ENCODE measurements at regions not wholly inside any gene's neighbourhood (a gene's known extent, or its start where the extent isn't known, plus 50 kb on each side); places are given as distances from the start of the nearest gene placed in this dataset.
A peak's percentile ranks its signal among the peaks of the same experiment; 100 is the strongest.

DNA sequence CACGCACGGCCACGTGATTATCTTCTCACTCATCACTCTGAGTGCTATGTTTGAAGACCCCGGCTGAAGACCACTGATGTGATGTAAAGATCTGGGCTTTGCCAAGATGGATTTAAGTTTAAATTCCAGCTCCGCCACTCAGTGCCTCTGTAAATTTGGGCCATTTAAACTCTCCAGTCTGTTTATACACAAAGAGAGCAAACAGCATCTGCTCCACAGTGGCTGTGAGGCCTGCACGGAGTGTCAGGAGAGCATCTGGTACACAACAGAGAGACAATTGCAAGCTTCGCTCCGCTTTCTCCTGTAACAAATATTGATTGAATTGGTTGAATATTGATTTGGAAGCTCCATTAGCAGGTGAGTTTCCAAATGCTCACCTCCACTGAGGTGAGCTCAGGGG is 80.5 kb upstream of the FRMD1 start:
- 84% methylated on average over 8 of the region's 8 CpGs for WGBS (ENCODE audit: low lambda C conversion rate, missing lambda C conversion rate)
- no peak overlapping the region for H2AFZ ChIP-seq
- H3K79me2 ChIP-seq = no peaks in the 10 kb centered on the region
- H3K4me3 ChIP-seq = no peak overlapping the region
- no peaks in the 10 kb centered on the region for H3K27me3 ChIP-seq
- H4K20me1 ChIP-seq (ENCODE audit: insufficient read depth, poor library complexity, severe bottlenecking) = no peaks in the 10 kb centered on the region
- no peak overlapping the region for H3K27ac ChIP-seq
- no peak overlapping the region for H3K4me2 ChIP-seq
- TF ChIP-seq, protein P1, sequence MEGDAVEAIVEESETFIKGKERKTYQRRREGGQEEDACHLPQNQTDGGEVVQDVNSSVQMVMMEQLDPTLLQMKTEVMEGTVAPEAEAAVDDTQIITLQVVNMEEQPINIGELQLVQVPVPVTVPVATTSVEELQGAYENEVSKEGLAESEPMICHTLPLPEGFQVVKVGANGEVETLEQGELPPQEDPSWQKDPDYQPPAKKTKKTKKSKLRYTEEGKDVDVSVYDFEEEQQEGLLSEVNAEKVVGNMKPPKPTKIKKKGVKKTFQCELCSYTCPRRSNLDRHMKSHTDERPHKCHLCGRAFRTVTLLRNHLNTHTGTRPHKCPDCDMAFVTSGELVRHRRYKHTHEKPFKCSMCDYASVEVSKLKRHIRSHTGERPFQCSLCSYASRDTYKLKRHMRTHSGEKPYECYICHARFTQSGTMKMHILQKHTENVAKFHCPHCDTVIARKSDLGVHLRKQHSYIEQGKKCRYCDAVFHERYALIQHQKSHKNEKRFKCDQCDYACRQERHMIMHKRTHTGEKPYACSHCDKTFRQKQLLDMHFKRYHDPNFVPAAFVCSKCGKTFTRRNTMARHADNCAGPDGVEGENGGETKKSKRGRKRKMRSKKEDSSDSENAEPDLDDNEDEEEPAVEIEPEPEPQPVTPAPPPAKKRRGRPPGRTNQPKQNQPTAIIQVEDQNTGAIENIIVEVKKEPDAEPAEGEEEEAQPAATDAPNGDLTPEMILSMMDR (IDR thresholded peaks at IDR 0.05; ENCODE audit: poor library complexity) = no peak
- TF ChIP-seq EZH2 (IDR thresholded peaks at IDR 0.05; ENCODE audit: borderline replicate concordance) = no peak
- H3K36me3 ChIP-seq (replicated peaks; ENCODE audit: insufficient read depth, low read depth) = no peaks in the 10 kb centered on the region
- no peaks in the 10 kb centered on the region for H3K9me2 ChIP-seq (replicated peaks; ENCODE audit: insufficient read depth)
- no peak for DNase-seq (ENCODE audit: low spot score)
- no peaks in the 10 kb centered on the region for H3K9me3 ChIP-seq (ENCODE audit: low read depth)
- H3K4me1 ChIP-seq (ENCODE audit: insufficient read depth) = peaks cover 53% of the 10 kb centered on the region

DNA sequence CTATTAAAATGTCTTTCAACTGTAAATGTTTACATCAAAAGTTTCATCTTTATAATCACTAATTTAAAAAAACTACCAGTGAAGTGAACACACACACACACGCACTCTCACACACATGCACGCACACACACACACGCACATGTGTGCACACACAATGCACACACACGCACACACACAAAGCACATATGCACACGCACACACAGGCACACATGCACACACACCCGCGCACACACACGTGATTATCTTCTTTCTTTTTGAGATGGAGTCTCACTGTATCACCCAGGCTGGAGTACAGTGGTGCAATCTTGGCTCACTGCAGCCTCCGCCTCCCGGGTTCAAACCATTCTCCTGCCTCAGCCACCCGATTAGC is 80.0 kb upstream of the FRMD1 start:
- Histone ChIP-seq H2AFZ (no peak overlapping the region), H3K4me2 (peak overlapping the region; percentile 57), H3K79me2 (no peaks in the 10 kb centered on the region), H3K4me3 (no peak overlapping the region), H3K36me3 (replicated peaks; ENCODE audit: insufficient read depth, low read depth) (no peaks in the 10 kb centered on the region), H4K20me1 (ENCODE audit: insufficient read depth, poor library complexity, severe bottlenecking) (no peaks in the 10 kb centered on the region), H3K27me3 (no peaks in the 10 kb centered on the region), H3K27ac (no peak overlapping the region), H3K9me3 (ENCODE audit: low read depth) (no peaks in the 10 kb centered on the region), H3K4me1 (ENCODE audit: insufficient read depth) (peaks cover 53% of the 10 kb centered on the region), H3K9me2 (replicated peaks; ENCODE audit: insufficient read depth) (no peaks in the 10 kb centered on the region)
- no peak for DNase-seq (ENCODE audit: low spot score)
- no peak for TF ChIP-seq EZH2 (IDR thresholded peaks at IDR 0.05; ENCODE audit: borderline replicate concordance)
- 91% methylated on average over 11 of the region's 11 CpGs for whole genome bisulfite sequencing (ENCODE audit: low lambda C conversion rate, missing lambda C conversion rate)

DNA sequence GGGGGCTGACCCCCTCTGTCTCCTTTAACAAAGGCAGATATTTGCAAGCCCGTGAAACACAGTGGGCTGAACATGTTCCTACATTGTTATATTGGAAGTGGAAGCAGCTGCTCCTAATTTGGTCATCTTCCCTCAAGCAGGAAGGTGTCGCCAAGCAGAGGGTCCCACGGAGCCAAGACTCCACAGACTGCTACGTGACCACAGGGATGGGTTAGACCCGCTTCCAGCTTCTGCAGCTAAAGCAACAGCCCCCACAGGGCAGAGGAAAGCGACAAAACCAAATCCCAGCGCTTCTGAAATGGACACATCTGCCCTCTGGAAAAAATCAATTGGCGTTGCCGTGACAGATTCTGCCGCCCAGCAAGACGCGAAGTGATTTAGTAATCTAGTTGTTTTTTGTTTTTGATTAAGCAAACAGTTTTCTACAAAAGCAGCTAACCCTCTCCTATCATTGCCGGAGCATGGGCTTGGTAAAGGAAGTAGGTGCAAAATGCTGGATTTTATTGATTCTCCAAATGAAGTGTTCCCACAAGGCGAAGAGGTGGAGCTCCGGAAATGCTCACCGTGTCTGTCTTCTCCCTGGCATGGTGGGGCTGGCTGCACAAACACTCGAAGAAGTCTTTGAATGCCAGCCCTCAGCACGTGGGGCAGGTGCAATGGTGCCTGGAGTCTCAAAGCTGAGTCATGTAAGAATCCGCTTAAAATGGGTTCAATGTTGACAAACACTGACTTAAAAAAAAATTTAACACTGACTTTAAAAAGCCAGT is 79.4 kb upstream of the FRMD1 start:
- Histone ChIP-seq H3K9me2 (replicated peaks; ENCODE audit: insufficient read depth) (no peaks in the 10 kb centered on the region), H3K4me3 (no peak overlapping the region), H3K79me2 (no peaks in the 10 kb centered on the region), H3K9me3 (ENCODE audit: low read depth) (no peaks in the 10 kb centered on the region), H3K27ac (peak overlapping the region; percentile 87), H2AFZ (no peak overlapping the region), H4K20me1 (ENCODE audit: insufficient read depth, poor library complexity, severe bottlenecking) (no peaks in the 10 kb centered on the region), H3K36me3 (replicated peaks; ENCODE audit: insufficient read depth, low read depth) (no peaks in the 10 kb centered on the region), H3K4me1 (ENCODE audit: insufficient read depth) (peaks cover 48% of the 10 kb centered on the region), H3K4me2 (peak overlapping the region; percentile 57), H3K27me3 (no peaks in the 10 kb centered on the region)
- TF ChIP-seq, protein P1 (IDR thresholded peaks at IDR 0.05; ENCODE audit: poor library complexity) = no peak
- TF ChIP-seq EZH2phosphoT487 (IDR thresholded peaks at IDR 0.05; ENCODE audit: low read depth, severe bottlenecking, unreplicated experiment) = no peak
- TF ChIP-seq EZH2 (IDR thresholded peaks at IDR 0.05; ENCODE audit: borderline replicate concordance) = no peak
- DNase-seq (ENCODE audit: low spot score) = no peak
- 53% methylated on average over 19 of the region's 19 CpGs for WGBS (ENCODE audit: low lambda C conversion rate, missing lambda C conversion rate)

DNA sequence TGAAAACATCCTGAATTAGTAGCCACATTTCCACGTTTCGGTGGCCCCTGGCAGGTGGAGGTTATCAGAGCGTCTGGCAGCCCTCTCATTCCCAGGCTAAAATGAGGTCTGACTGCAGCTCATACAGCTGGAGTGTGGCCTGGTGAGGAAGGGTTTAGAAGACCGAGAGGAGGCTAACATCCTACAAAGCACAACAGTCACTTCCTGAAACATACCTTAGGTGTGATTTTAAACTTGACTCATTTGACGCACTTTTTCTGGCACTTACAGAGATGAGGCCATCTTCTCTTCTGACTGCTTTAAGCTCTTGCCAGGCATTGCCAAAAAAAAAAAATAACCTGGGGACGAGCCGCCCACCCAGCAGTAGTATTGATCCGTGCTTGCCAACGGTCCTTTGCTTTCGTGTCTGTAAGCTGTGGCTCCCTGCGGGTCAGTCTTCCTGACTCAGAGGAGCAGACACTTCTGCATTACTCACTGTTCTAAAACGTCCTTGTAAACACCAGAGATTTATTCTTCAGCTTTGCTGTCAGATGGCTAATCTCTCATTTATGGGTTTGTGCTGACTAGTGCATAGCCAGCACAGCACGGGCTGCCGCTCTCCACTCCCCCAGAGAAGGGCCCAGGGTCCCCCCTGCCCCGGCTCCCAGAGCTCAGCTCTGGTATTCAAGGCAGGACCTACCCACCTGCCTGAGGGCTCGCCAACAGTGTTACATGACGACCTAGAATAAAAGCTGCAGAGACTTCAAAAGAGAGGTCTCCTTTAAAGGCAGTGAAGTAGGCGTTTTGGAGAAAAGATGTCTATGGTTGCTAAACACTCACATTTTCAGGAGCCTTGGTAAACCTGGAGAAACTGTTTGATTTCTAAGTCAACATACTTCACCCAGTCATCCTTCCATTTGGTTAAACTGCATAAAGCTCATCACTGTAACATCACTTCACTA is 78.5 kb upstream of the FRMD1 start:
- Histone ChIP-seq H3K4me1 (ENCODE audit: insufficient read depth) (peaks cover 45% of the 10 kb centered on the region), H3K27me3 (no peaks in the 10 kb centered on the region), H3K36me3 (replicated peaks; ENCODE audit: insufficient read depth, low read depth) (no peaks in the 10 kb centered on the region), H2AFZ (no peak overlapping the region), H3K79me2 (no peaks in the 10 kb centered on the region), H3K4me3 (no peak overlapping the region), H3K9me3 (ENCODE audit: low read depth) (no peaks in the 10 kb centered on the region), H3K27ac (peak overlapping the region; percentile 87), H3K4me2 (peak overlapping the region; percentile 57), H4K20me1 (ENCODE audit: insufficient read depth, poor library complexity, severe bottlenecking) (no peaks in the 10 kb centered on the region), H3K9me2 (replicated peaks; ENCODE audit: insufficient read depth) (no peaks in the 10 kb centered on the region)
- peak; percentile 80 for DNase-seq (ENCODE audit: low spot score)
- 25% methylated on average over 18 of the region's 18 CpGs for WGBS (ENCODE audit: low lambda C conversion rate, missing lambda C conversion rate)
- TF ChIP-seq EZH2 (IDR thresholded peaks at IDR 0.05; ENCODE audit: borderline replicate concordance) (no peak), EZH2phosphoT487 (IDR thresholded peaks at IDR 0.05; ENCODE audit: low read depth, severe bottlenecking, unreplicated experiment) (no peak)
- TF ChIP-seq, protein P1 (IDR thresholded peaks at IDR 0.05; ENCODE audit: poor library complexity) = no peak

All from hepatocyte (in vitro differentiated cells).